Thoracic aorta (tissue), 2 donors: ENCODE measurements at regions not wholly inside any gene's neighbourhood (a gene's known extent, or its start where the extent isn't known, plus 50 kb on each side); places are given as distances from the start of the nearest gene placed in this dataset.

ENCODE experiments used
- ATAC-seq: fragments of 150-250 bp; one replicate; pipeline ENCODE4 v1.8.0; 2017; ENCODE audit warnings: low read depth; ENCODE audit not compliant: insufficient number of reproducible peaks, low FRiP score
- DNase-seq: peaks from one replicate; pipeline ENCODE4 v3.0.0-alpha.2; 2020; ENCODE audit warnings: low spot score
- H3K27ac ChIP-seq, 2 donors: fragments of 200-600 bp; sonication (generic); 1 replicate in 1 of 2; 2 replicates in 1 of 2; pipeline ENCODE4 v1.5.1; 2016; ENCODE audit warnings: mild to moderate bottlenecking in 2 of 2, moderate library complexity in 2 of 2
- H3K27me3 ChIP-seq: fragments of 200-600 bp; sonication (generic); replicated peaks from 2 replicates; pipeline ENCODE4 v1.6.0; 2016; ENCODE audit warnings: mild to moderate bottlenecking; ENCODE audit not compliant: insufficient read depth
- H3K36me3 ChIP-seq: fragments of 200-600 bp; sonication (generic); one replicate; pipeline ENCODE4 v1.5.1; 2016
- H3K4me1 ChIP-seq, 2 donors: fragments of 200-600 bp; sonication (generic); 1 replicate in 1 of 2; 2 replicates in 1 of 2; pipeline versions ENCODE4 v1.5.1 to v1.6.0; 2016; ENCODE audit warnings: low read depth in 2 of 2, mild to moderate bottlenecking in 1 of 2; ENCODE audit not compliant: control insufficient read depth in 1 of 2
- H3K4me3 ChIP-seq: fragments of 200-600 bp; sonication (generic); 2 replicates; pipeline ENCODE4 v1.5.1; 2016; ENCODE audit warnings: mild to moderate bottlenecking
- H3K9me3 ChIP-seq: fragments of 200-600 bp; sonication (generic); 2 replicates; pipeline ENCODE4 v1.5.1; 2016
- TF ChIP-seq, protein P1 (sequence below): fragments of 200-600 bp; sonication (generic); IDR thresholded peaks from one replicate; pipeline ENCODE4 v1.5.1; 2019; ENCODE audit warnings: antibody characterized with exemption

DNA sequence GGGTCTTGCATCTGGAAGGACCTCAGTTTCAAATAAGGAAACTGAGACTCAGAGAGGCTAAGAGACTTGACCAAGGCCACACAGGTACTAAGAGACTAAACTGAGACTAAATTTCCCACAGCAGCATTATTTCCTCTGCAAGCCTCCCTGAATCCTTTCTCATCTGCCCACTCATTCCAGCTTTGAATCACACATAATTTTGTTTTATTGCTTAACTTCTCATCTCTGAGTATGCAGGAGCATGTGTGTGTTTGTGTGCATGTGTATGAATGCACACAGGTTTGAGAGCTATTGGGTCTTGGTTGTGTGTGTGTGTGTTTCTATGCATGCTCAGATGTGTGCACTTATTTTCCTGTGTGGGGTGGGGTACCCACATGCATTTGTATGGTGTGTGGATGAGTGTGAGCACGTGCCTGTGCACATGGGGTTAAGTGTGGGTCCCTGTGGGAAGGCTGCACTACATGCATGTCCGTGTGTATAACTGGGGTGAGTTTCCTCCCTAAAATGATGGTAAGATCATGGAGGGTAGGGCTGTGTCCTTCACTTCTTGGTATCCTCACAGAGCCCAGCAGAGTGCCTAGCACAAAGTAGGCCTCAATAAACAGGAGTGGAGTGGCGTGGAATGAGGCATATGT, 74.4 kb upstream of the ZC3H12A start:
- TF ChIP-seq, protein P1, sequence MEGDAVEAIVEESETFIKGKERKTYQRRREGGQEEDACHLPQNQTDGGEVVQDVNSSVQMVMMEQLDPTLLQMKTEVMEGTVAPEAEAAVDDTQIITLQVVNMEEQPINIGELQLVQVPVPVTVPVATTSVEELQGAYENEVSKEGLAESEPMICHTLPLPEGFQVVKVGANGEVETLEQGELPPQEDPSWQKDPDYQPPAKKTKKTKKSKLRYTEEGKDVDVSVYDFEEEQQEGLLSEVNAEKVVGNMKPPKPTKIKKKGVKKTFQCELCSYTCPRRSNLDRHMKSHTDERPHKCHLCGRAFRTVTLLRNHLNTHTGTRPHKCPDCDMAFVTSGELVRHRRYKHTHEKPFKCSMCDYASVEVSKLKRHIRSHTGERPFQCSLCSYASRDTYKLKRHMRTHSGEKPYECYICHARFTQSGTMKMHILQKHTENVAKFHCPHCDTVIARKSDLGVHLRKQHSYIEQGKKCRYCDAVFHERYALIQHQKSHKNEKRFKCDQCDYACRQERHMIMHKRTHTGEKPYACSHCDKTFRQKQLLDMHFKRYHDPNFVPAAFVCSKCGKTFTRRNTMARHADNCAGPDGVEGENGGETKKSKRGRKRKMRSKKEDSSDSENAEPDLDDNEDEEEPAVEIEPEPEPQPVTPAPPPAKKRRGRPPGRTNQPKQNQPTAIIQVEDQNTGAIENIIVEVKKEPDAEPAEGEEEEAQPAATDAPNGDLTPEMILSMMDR, result no peak
- Histone ChIP-seq H3K4me3 (no peak overlapping the region), H3K27ac (no peak overlapping the region), H3K9me3 (no peaks in the 10 kb centered on the region), H3K27me3 (no peaks in the 10 kb centered on the region), H3K4me1 (no peaks in the 10 kb centered on the region), H3K36me3 (no peaks in the 10 kb centered on the region)
- ATAC-seq, result no peak
- no peak for DNase-seq

DNA sequence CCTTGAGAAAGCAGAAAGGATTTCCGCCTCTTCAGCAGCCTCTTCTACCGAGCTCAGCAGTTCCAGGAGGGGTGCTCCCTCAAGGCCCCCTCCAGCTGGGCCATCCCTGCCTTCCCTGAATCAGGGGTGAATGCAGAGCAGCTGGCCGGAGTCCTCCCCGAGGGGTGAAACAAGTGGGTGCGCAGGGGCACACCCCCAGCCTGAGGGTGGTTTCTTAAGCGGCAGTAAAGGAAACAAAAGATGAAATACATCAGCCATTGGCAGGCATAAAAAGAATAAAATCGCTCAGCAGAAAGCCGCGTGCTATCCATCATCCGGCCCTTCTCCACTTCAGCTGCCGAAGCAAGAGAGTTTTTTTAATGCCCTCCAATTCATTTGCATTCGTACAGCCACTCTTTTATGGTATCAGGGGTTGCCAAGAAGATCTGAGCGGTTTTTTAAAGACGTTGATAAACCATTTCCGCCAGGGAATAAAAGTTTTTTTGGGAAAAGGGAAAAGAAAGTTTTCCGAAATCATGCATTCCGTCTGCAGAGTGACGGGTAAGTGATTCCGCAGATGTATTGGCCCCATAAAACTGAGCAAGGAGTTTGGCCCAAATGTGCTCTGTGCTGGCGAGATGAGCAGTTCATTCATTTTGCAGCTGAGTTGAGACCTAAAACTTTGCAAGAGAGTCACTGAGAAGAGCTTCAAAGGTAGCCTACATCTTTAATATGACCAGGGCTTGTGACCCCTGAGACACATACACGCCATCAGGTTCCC, 73.7 kb upstream of the ZC3H12A start:
- H3K27me3 ChIP-seq, result no peaks in the 10 kb centered on the region
- no peaks in the 10 kb centered on the region for H3K36me3 ChIP-seq
- no peak for ATAC-seq
- H3K27ac ChIP-seq, result no peak overlapping the region
- DNase-seq, result no peak
- no peaks in the 10 kb centered on the region for H3K9me3 ChIP-seq
- no peaks in the 10 kb centered on the region for H3K4me1 ChIP-seq
- TF ChIP-seq, protein P1, result no peak
- no peak overlapping the region for H3K4me3 ChIP-seq

DNA sequence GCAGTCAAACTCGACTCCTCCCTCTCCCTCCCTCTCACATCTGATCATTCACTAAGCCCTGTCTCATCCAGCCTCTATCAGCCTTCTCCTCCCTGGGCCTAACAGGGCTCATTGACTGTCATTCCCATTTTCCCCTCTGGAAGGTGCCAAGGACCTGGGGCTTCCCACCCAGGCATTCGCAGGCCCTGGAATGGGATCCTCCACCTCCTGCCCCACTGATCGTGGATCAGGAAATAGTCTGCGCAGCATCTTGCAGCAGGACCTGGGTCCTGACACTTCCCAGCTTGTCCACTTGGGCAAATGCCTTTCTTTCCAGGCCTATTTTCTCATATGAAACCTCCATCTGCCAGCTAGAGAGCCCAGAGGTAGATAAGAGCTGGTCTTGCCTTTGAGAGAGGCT, 71.2 kb upstream of the ZC3H12A start:
- no peak overlapping the region for H3K27ac ChIP-seq
- TF ChIP-seq, protein P1, result no peak
- no peak for ATAC-seq
- H3K9me3 ChIP-seq, result no peaks in the 10 kb centered on the region
- no peaks in the 10 kb centered on the region for H3K36me3 ChIP-seq
- H3K4me1 ChIP-seq, result no peaks in the 10 kb centered on the region
- no peaks in the 10 kb centered on the region for H3K27me3 ChIP-seq
- no peak for DNase-seq
- H3K4me3 ChIP-seq, result no peak overlapping the region

DNA sequence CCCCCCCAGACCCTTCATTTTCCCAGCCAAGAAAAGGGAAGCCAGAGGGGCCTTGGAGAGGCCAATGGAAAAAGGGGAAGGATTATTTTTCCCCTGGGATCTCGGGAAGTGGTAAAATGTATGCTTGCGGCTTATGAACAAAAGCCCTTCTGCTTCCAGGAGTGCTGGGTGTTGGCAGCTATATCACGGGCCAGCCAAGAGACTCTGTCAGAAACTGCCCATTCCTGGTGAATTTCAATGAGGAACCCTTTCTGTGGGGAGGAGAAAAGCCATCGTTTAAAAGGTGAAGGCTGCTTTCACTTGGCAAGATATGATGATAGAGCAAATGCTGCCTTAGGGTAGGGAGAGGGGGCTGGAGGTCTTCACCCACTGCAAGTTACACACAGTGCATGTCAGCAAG, 69.7 kb upstream of the ZC3H12A start:
- TF ChIP-seq, protein P1, result no peak
- H3K9me3 ChIP-seq, result no peaks in the 10 kb centered on the region
- DNase-seq, result no peak
- no peaks in the 10 kb centered on the region for H3K36me3 ChIP-seq
- no peaks in the 10 kb centered on the region for H3K27me3 ChIP-seq
- no peak overlapping the region for H3K27ac ChIP-seq
- no peak for ATAC-seq
- H3K4me1 ChIP-seq, result no peaks in the 10 kb centered on the region
- H3K4me3 ChIP-seq, result no peak overlapping the region

DNA sequence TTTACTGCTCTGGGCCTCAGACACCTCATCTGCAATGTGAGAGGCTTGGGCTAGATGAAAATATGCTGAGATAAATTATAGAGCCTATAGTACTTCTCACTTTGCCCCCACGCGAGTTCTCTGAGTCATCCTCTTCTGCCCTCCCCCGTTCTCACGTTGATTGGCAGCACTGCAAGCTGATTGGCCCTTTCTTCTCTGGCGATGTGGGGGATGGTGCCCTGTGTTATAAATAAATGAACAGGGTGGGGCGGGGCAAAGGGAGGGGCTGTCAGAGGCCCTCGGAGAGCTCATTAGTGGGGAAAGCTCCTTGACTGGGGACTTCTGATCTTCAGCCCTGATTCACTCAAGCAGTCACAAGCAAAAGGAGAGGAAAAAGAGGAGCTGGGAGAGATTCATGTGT, 64.3 kb upstream of the ZC3H12A start:
- no peaks in the 10 kb centered on the region for H3K27me3 ChIP-seq

More for the DNA sequence above, 64.3 kb upstream of the ZC3H12A start:
- H3K9me3 ChIP-seq, result no peaks in the 10 kb centered on the region
- DNase-seq, result no peak
- no peaks in the 10 kb centered on the region for H3K4me1 ChIP-seq
- H3K27ac ChIP-seq, result no peak overlapping the region
- no peaks in the 10 kb centered on the region for H3K36me3 ChIP-seq
- ATAC-seq, result no peak
- no peak overlapping the region for H3K4me3 ChIP-seq
- TF ChIP-seq, protein P1, result no peak
